GM23338 (cell line): ENCODE measurements at regions not wholly inside any gene's neighbourhood (a gene's known extent, or its start where the extent isn't known, plus 50 kb on each side); places are given as distances from the start of the nearest gene placed in this dataset.

Experiments used
- ATAC-seq: fragments of 200-7000 bp; cut with Tn5 transposase; 3 replicates; pipeline ENCODE4 v1.9.1; 2020
- DNase-seq: peaks from one replicate; pipeline ENCODE4 v3.0.0-alpha.2; 2015; ENCODE audit warnings: low spot score
- H2AFZ ChIP-seq: fragments of 200-600 bp; sonication (generic); 2 replicates; pipeline ENCODE4 v1.8.0; 2016; ENCODE audit warnings: antibody characterized with exemption, mild to moderate bottlenecking, moderate library complexity
- H3F3A ChIP-seq: fragments of 200-600 bp; sonication (generic); replicated peaks from 2 replicates; pipeline ENCODE4 v1.8.0; 2017; ENCODE audit warnings: antibody characterized with exemption, mixed run types, low read depth
- H3K27ac ChIP-seq: fragments of 200-600 bp; sonication (generic); 2 replicates; pipeline ENCODE4 v1.6.1; 2016; ENCODE audit warnings: low read depth
- H3K27me3 ChIP-seq: fragments of 200-600 bp; sonication (generic); 2 replicates; pipeline ENCODE4 v1.8.0; 2016; ENCODE audit warnings: mild to moderate bottlenecking, mixed run types, moderate library complexity; ENCODE audit not compliant: insufficient read depth
- H3K36me3 ChIP-seq: fragments of 200-600 bp; sonication (generic); 2 replicates; pipeline ENCODE4 v1.8.0; 2016; ENCODE audit warnings: mild to moderate bottlenecking; ENCODE audit not compliant: insufficient read depth
- H3K4me1 ChIP-seq: fragments of 200-600 bp; sonication (generic); 2 replicates; pipeline ENCODE4 v1.8.0; 2016; ENCODE audit warnings: mild to moderate bottlenecking, moderate library complexity; ENCODE audit not compliant: insufficient read depth
- H3K4me2 ChIP-seq: fragments of 200-600 bp; sonication (generic); 2 replicates; pipeline ENCODE4 v1.7.1; 2017; ENCODE audit warnings: mixed run types
- H3K4me3 ChIP-seq: fragments of 200-600 bp; sonication (generic); 2 replicates; pipeline ENCODE4 v1.6.1; 2016; ENCODE audit warnings: mixed run types
- H3K79me2 ChIP-seq: fragments of 200-600 bp; sonication (generic); replicated peaks from 2 replicates; pipeline ENCODE4 v1.8.0; 2017; ENCODE audit warnings: mild to moderate bottlenecking; ENCODE audit not compliant: insufficient read depth
- H3K9me2 ChIP-seq: fragments of 200-600 bp; sonication (generic); 2 replicates; pipeline ENCODE4 v1.8.0; 2017; ENCODE audit not compliant: insufficient read depth
- H4K20me1 ChIP-seq: fragments of 200-600 bp; sonication (generic); replicated peaks from 2 replicates; pipeline ENCODE4 v1.8.0; 2017; ENCODE audit warnings: mild to moderate bottlenecking; ENCODE audit not compliant: insufficient read depth
- H3K27ac Mint-ChIP-seq: 2 replicates; pipeline ENCODE4 v1.8.0; 2020; ENCODE audit warnings: inconsistent platforms, mild to moderate bottlenecking, moderate library complexity, mixed read lengths
- H3K27me3 Mint-ChIP-seq: 3 replicates; pipeline ENCODE4 v1.8.0; 2022; ENCODE audit warnings: low read depth, mild to moderate bottlenecking, moderate library complexity, mixed read lengths, inconsistent platforms; ENCODE audit not compliant: insufficient read depth, poor library complexity
- H3K36me3 Mint-ChIP-seq: 3 replicates; pipeline ENCODE4 v1.8.0; 2021; ENCODE audit warnings: low read depth, mild to moderate bottlenecking, inconsistent platforms, moderate library complexity, mixed read lengths
- H3K4me1 Mint-ChIP-seq: 3 replicates; pipeline ENCODE4 v1.8.0; 2020; ENCODE audit warnings: mild to moderate bottlenecking, inconsistent platforms, mixed read lengths
- H3K4me3 Mint-ChIP-seq: 3 replicates; pipeline ENCODE4 v1.8.0; 2021; ENCODE audit warnings: moderate library complexity, mild to moderate bottlenecking, inconsistent platforms, mixed read lengths
- H3K9me3 Mint-ChIP-seq: 3 replicates; pipeline ENCODE4 v1.8.0; 2020; ENCODE audit warnings: moderate library complexity, mild to moderate bottlenecking, inconsistent platforms, mixed read lengths
- CREB1 ChIP-seq: fragments of 250-450 bp; sonication (Bioruptor Pico); IDR thresholded peaks from 2 replicates; pipeline ENCODE4 v1.5.0; 2020; ENCODE audit warnings: low read depth, mild to moderate bottlenecking, moderate library complexity
- CTCF ChIP-seq, 2 experiments: fragments of 200-600 bp in 1 of 2; sonication (generic) in 1 of 2; conservative IDR thresholded peaks; 2 replicates each; pipeline versions ENCODE4 v1.5.1 to v1.6.1; 2016 to 2017; ENCODE audit warnings: antibody characterized with exemption in 2 of 2, low read depth in 2 of 2, mild to moderate bottlenecking in 2 of 2, moderate library complexity in 1 of 2
- EZH2 ChIP-seq: fragments of 200-600 bp; sonication (generic); IDR thresholded peaks from one replicate; pipeline ENCODE4 v1.8.0; 2017; ENCODE audit warnings: antibody characterized with exemption, mild to moderate bottlenecking, low read depth; ENCODE audit not compliant: unreplicated experiment
- EZH2phosphoT487 ChIP-seq: fragments of 200-600 bp; sonication (generic); IDR thresholded peaks from one replicate; pipeline ENCODE4 v1.8.1; 2018; ENCODE audit warnings: antibody characterized with exemption; ENCODE audit not compliant: unreplicated experiment
- JUNB ChIP-seq: IDR thresholded peaks from one replicate; pipeline ENCODE4 v1.6.1; 2016; ENCODE audit warnings: antibody characterized with exemption; ENCODE audit not compliant: unreplicated experiment
- NANOG ChIP-seq: IDR thresholded peaks from 2 replicates; pipeline ENCODE4 v1.6.1; 2016; ENCODE audit warnings: antibody characterized with exemption, borderline replicate concordance
- POLR2AphosphoS5 ChIP-seq: IDR thresholded peaks from 2 replicates; pipeline ENCODE4 v1.6.1; 2016; ENCODE audit warnings: antibody characterized with exemption, low read depth
- STAT1 ChIP-seq: IDR thresholded peaks from one replicate; pipeline ENCODE4 v1.6.1; 2016; ENCODE audit warnings: antibody characterized with exemption; ENCODE audit not compliant: unreplicated experiment
- ZNF114 ChIP-seq: fragments of 250-450 bp; sonication (Bioruptor Pico); IDR thresholded peaks from 2 replicates; pipeline ENCODE4 v1.5.0; 2020; ENCODE audit warnings: mild to moderate bottlenecking, moderate library complexity
- ZNF331 ChIP-seq: fragments of 250-450 bp; sonication (Bioruptor Pico); IDR thresholded peaks from 2 replicates; pipeline ENCODE4 v1.5.0; 2020; ENCODE audit warnings: low read depth, mild to moderate bottlenecking, moderate library complexity
- TF ChIP-seq, protein P1 (sequence below): IDR thresholded peaks from one replicate; pipeline ENCODE4 v1.6.1; 2018; ENCODE audit warnings: antibody characterized with exemption; ENCODE audit not compliant: unreplicated experiment
- TF ChIP-seq, protein P2 (sequence below): IDR thresholded peaks from 2 replicates; pipeline ENCODE4 v1.6.1; 2016; ENCODE audit warnings: antibody characterized with exemption
- TF ChIP-seq, protein P3 (sequence below): fragments of 250-450 bp; sonication (Bioruptor Pico); IDR thresholded peaks from 2 replicates; pipeline ENCODE4 v1.5.0; 2020; ENCODE audit warnings: mild to moderate bottlenecking, moderate library complexity

GRCh38 chr1:230476622-230477003, 50.5 kb upstream of the PGBD5 start:
- DNase-seq (no peak), ATAC-seq (peak; percentile 62)
- Histone ChIP-seq H3K4me1 (peaks cover 4% of the 10 kb centered on the region; the same call in 1 of the 2 replicates), H3F3A (no peaks in the 10 kb centered on the region), H3K79me2 (no peaks in the 10 kb centered on the region), H3K27me3 (no peaks in the 10 kb centered on the region), H3K36me3 (no peaks in the 10 kb centered on the region), H3K4me2 (peak overlapping the region; percentile 62; the same call in 1 of the 2 replicates), H3K9me2 (no peaks in the 10 kb centered on the region), H2AFZ (peak overlapping the region; percentile 82), H4K20me1 (no peaks in the 10 kb centered on the region), H3K27ac (no peak overlapping the region), H3K4me3 (peak overlapping the region; percentile 23; the same call in 1 of the 2 replicates)
- no peak overlapping the region for H3K4me3 Mint-ChIP-seq
- no peak overlapping the region for H3K27ac Mint-ChIP-seq
- H3K27me3 Mint-ChIP-seq: no peaks in the 10 kb centered on the region
- peaks cover 9% of the 10 kb centered on the region for H3K4me1 Mint-ChIP-seq
- no peaks in the 10 kb centered on the region for H3K36me3 Mint-ChIP-seq
- TF ChIP-seq ZNF114: no peak
- TF ChIP-seq CREB1 (CRISPR knock-in tag): no peak
- no peak for TF ChIP-seq CTCF (conservative IDR thresholded peaks at IDR 0.05; ENCODE audit: low read depth in 2 of 2)
- TF ChIP-seq, protein P1, sequence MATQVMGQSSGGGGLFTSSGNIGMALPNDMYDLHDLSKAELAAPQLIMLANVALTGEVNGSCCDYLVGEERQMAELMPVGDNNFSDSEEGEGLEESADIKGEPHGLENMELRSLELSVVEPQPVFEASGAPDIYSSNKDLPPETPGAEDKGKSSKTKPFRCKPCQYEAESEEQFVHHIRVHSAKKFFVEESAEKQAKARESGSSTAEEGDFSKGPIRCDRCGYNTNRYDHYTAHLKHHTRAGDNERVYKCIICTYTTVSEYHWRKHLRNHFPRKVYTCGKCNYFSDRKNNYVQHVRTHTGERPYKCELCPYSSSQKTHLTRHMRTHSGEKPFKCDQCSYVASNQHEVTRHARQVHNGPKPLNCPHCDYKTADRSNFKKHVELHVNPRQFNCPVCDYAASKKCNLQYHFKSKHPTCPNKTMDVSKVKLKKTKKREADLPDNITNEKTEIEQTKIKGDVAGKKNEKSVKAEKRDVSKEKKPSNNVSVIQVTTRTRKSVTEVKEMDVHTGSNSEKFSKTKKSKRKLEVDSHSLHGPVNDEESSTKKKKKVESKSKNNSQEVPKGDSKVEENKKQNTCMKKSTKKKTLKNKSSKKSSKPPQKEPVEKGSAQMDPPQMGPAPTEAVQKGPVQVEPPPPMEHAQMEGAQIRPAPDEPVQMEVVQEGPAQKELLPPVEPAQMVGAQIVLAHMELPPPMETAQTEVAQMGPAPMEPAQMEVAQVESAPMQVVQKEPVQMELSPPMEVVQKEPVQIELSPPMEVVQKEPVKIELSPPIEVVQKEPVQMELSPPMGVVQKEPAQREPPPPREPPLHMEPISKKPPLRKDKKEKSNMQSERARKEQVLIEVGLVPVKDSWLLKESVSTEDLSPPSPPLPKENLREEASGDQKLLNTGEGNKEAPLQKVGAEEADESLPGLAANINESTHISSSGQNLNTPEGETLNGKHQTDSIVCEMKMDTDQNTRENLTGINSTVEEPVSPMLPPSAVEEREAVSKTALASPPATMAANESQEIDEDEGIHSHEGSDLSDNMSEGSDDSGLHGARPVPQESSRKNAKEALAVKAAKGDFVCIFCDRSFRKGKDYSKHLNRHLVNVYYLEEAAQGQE: no peak
- TF ChIP-seq POLR2AphosphoS5: no peak
- TF ChIP-seq EZH2: no peak
- TF ChIP-seq STAT1: no peak
- TF ChIP-seq NANOG: no peak
- TF ChIP-seq EZH2phosphoT487: no peak
- no peak for TF ChIP-seq JUNB
- TF ChIP-seq ZNF331 (CRISPR knock-in tag): no peak
- TF ChIP-seq, protein P2, sequence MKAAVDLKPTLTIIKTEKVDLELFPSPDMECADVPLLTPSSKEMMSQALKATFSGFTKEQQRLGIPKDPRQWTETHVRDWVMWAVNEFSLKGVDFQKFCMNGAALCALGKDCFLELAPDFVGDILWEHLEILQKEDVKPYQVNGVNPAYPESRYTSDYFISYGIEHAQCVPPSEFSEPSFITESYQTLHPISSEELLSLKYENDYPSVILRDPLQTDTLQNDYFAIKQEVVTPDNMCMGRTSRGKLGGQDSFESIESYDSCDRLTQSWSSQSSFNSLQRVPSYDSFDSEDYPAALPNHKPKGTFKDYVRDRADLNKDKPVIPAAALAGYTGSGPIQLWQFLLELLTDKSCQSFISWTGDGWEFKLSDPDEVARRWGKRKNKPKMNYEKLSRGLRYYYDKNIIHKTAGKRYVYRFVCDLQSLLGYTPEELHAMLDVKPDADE: no peak
- TF ChIP-seq, protein P3, sequence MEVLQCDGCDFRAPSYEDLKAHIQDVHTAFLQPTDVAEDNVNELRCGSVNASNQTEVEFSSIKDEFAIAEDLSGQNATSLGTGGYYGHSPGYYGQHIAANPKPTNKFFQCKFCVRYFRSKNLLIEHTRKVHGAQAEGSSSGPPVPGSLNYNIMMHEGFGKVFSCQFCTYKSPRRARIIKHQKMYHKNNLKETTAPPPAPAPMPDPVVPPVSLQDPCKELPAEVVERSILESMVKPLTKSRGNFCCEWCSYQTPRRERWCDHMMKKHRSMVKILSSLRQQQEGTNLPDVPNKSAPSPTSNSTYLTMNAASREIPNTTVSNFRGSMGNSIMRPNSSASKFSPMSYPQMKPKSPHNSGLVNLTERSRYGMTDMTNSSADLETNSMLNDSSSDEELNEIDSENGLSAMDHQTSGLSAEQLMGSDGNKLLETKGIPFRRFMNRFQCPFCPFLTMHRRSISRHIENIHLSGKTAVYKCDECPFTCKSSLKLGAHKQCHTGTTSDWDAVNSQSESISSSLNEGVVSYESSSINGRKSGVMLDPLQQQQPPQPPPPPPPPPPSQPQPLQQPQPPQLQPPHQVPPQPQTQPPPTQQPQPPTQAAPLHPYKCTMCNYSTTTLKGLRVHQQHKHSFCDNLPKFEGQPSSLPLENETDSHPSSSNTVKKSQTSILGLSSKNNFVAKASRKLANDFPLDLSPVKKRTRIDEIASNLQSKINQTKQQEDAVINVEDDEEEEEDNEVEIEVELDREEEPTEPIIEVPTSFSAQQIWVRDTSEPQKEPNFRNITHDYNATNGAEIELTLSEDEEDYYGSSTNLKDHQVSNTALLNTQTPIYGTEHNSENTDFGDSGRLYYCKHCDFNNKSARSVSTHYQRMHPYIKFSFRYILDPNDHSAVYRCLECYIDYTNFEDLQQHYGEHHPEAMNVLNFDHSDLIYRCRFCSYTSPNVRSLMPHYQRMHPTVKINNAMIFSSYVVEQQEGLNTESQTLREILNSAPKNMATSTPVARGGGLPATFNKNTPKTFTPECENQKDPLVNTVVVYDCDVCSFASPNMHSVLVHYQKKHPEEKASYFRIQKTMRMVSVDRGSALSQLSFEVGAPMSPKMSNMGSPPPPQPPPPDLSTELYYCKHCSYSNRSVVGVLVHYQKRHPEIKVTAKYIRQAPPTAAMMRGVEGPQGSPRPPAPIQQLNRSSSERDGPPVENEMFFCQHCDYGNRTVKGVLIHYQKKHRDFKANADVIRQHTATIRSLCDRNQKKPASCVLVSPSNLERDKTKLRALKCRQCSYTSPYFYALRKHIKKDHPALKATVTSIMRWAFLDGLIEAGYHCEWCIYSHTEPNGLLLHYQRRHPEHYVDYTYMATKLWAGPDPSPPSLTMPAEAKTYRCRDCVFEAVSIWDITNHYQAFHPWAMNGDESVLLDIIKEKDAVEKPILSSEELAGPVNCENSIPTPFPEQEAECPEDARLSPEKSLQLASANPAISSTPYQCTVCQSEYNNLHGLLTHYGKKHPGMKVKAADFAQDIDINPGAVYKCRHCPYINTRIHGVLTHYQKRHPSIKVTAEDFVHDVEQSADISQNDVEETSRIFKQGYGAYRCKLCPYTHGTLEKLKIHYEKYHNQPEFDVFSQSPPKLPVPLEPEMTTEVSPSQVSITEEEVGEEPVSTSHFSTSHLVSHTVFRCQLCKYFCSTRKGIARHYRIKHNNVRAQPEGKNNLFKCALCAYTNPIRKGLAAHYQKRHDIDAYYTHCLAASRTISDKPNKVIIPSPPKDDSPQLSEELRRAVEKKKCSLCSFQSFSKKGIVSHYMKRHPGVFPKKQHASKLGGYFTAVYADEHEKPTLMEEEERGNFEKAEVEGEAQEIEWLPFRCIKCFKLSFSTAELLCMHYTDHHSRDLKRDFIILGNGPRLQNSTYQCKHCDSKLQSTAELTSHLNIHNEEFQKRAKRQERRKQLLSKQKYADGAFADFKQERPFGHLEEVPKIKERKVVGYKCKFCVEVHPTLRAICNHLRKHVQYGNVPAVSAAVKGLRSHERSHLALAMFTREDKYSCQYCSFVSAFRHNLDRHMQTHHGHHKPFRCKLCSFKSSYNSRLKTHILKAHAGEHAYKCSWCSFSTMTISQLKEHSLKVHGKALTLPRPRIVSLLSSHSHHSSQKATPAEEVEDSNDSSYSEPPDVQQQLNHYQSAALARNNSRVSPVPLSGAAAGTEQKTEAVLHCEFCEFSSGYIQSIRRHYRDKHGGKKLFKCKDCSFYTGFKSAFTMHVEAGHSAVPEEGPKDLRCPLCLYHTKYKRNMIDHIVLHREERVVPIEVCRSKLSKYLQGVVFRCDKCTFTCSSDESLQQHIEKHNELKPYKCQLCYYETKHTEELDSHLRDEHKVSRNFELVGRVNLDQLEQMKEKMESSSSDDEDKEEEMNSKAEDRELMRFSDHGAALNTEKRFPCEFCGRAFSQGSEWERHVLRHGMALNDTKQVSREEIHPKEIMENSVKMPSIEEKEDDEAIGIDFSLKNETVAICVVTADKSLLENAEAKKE (CRISPR knock-in tag): no peak
- peaks cover 4% of the 10 kb centered on the region; the same call in 1 of the 3 replicates for H3K9me3 Mint-ChIP-seq
